Left cardiac atrium (tissue), 4 donors: ENCODE measurements at regions not wholly inside any gene's neighbourhood (a gene's known extent, or its start where the extent isn't known, plus 50 kb on each side); places are given as distances from the start of the nearest gene placed in this dataset.
"Not testable (repeated sequence)": the region's sequence is repeated elsewhere in the genome, so short reads cannot be mapped to it uniquely, and the experiment has no call there.

Experiments used
- ATAC-seq, 2 donors: fragments of 200-7000 bp; cut with Tn5 transposase; one replicate each; pipeline ENCODE4 v1.9.1; 2020; ENCODE audit warnings: mild to moderate bottlenecking in 2 of 2, moderate library complexity in 2 of 2
- DNase-seq: peaks from one replicate; pipeline ENCODE4 v3.0.0-alpha.2; 2020
- intact Hi-C, 2 donors: fragments of 100-400 bp; cut with DNase I; formaldehyde crosslinking; loops; one replicate each; pipeline versions ENCODE4 v1.14.1 to v1.15.1; 2022 to 2023
- donor health status: DM: no; HTN: yes; CAD: no.
- donor health status: DM: no; HTN: yes; CAD: no; lungs with severe emphysema.
- donor health status: DM: yes; HTN: yes; CAD: no.
- donor health status: Dilated cardiomyopathy.

GRCh38 chr12:18837025-18837424, 99.1 kb downstream of the CAPZA3 start:
- DNase-seq (no peak), ATAC-seq (no peak)
- intact Hi-C loops: no loop called here

GRCh38 chr12:18837505-18837904, 99.6 kb downstream of the CAPZA3 start:
- no peak for ATAC-seq
- intact Hi-C loops: no loop called here
- DNase-seq: no peak

- ATAC-seq, DNase-seq, intact Hi-C loops: not testable (repeated sequence)
These were observed 103.1 kb downstream of the CAPZA3 start for GRCh38 chr12:18840997-18841396.

- intact Hi-C loops: no loop called here
- DNase-seq: no peak
- ATAC-seq: no peak
These were observed 111.2 kb downstream of the CAPZA3 start for GRCh38 chr12:18849080-18849479.

- intact Hi-C loops: no loop called here
These were observed 111.8 kb downstream of the CAPZA3 start for GRCh38 chr12:18849761-18850160.

GRCh38 chr12:18850752-18851151, 112.8 kb downstream of the CAPZA3 start:
- DNase-seq (no peak), ATAC-seq (no peak)
- intact Hi-C loops: no loop called here

More at GRCh38 chr12:18849761-18850160, 111.8 kb downstream of the CAPZA3 start:
- ATAC-seq: no peak
- DNase-seq: no peak

GRCh38 chr12:18851271-18851670, 113.4 kb downstream of the CAPZA3 start:
- no peak for ATAC-seq

GRCh38 chr12:18853570-18854366, 115.8 kb downstream of the CAPZA3 start:
- DNase-seq (no peak), ATAC-seq (peak; percentile 34 to 35)
- intact Hi-C loops: no loop called here

More at GRCh38 chr12:18851271-18851670, 113.4 kb downstream of the CAPZA3 start:
- intact Hi-C loops: no loop called here
- no peak for DNase-seq

GRCh38 chr12:18857656-18858055, 119.7 kb downstream of the CAPZA3 start:
- no peak for DNase-seq
- ATAC-seq: no peak
- intact Hi-C loops: no loop called here

GRCh38 chr12:18859400-18859799, 121.5 kb downstream of the CAPZA3 start:
- ATAC-seq: peak in 1 of 2 donors; percentile 74
- intact Hi-C loops: no loop called here
- no peak for DNase-seq

GRCh38 chr12:18861287-18861858, 123.5 kb downstream of the CAPZA3 start:
- intact Hi-C loops: loop anchor here in 1 of 2 donors (5.0 kb wide), 1 partner anchor 326 kb away; no protein-coding TSS in a partner anchor
- no peak for ATAC-seq

GRCh38 chr12:18863769-18864500, 126.0 kb downstream of the CAPZA3 start:
- intact Hi-C loops: loop anchor here in 1 of 2 donors (5.0 kb wide), 1 partner anchor 323 kb away; no protein-coding TSS in a partner anchor
- no peak for DNase-seq
- ATAC-seq: no peak

More at GRCh38 chr12:18861287-18861858, 123.5 kb downstream of the CAPZA3 start:
- no peak for DNase-seq

GRCh38 chr12:18864900-18865561, 127.1 kb downstream of the CAPZA3 start:
- peak; percentile 41 to 88 for ATAC-seq
- DNase-seq: no peak
- intact Hi-C loops: loop anchor here in 1 of 2 donors (5.0 kb wide), 1 partner anchor 322 kb away; no protein-coding TSS in a partner anchor

GRCh38 chr12:18868717-18869116, 130.8 kb downstream of the CAPZA3 start:
- intact Hi-C loops: no loop called here
- DNase-seq (no peak), ATAC-seq (peak in 1 of 2 donors; percentile 22)

GRCh38 chr12:18872770-18873169, 134.9 kb downstream of the CAPZA3 start:
- DNase-seq (no peak), ATAC-seq (no peak)
- intact Hi-C loops: no loop called here

GRCh38 chr12:18878676-18879180, 140.8 kb downstream of the CAPZA3 start:
- no peak for DNase-seq
- intact Hi-C loops: no loop called here
- no peak for ATAC-seq

GRCh38 chr12:18882690-18883089, 144.8 kb downstream of the CAPZA3 start:
- intact Hi-C loops: no loop called here

GRCh38 chr12:18886962-18887361, 149.0 kb downstream of the CAPZA3 start:
- no peak for ATAC-seq
- no peak for DNase-seq
- intact Hi-C loops: no loop called here

More at GRCh38 chr12:18882690-18883089, 144.8 kb downstream of the CAPZA3 start:
- peak in 1 of 2 donors; percentile 61 for ATAC-seq
- DNase-seq: no peak

- intact Hi-C loops: no loop called here
- ATAC-seq: no peak
- DNase-seq: no peak
These were observed 149.4 kb downstream of the CAPZA3 start for GRCh38 chr12:18887368-18887767.
